Mucosa of gallbladder (tissue), 1 donor: ENCODE measurements at regions not wholly inside any gene's neighbourhood (a gene's known extent, or its start where the extent isn't known, plus 50 kb on each side); places are given as distances from the start of the nearest gene placed in this dataset.
A peak's percentile ranks its signal among the peaks of the same experiment; 100 is the strongest.
"Not testable (repeated sequence)": the region's sequence is repeated elsewhere in the genome, so short reads cannot be mapped to it uniquely, and the experiment has no call there.

Experiments used
- DNase-seq: peaks from one replicate; pipeline ENCODE4 v3.0.0-alpha.2; 2020; ENCODE audit warnings: low spot score
- donor health status: DM: no; HTN: no; CAD: no.

DNA sequence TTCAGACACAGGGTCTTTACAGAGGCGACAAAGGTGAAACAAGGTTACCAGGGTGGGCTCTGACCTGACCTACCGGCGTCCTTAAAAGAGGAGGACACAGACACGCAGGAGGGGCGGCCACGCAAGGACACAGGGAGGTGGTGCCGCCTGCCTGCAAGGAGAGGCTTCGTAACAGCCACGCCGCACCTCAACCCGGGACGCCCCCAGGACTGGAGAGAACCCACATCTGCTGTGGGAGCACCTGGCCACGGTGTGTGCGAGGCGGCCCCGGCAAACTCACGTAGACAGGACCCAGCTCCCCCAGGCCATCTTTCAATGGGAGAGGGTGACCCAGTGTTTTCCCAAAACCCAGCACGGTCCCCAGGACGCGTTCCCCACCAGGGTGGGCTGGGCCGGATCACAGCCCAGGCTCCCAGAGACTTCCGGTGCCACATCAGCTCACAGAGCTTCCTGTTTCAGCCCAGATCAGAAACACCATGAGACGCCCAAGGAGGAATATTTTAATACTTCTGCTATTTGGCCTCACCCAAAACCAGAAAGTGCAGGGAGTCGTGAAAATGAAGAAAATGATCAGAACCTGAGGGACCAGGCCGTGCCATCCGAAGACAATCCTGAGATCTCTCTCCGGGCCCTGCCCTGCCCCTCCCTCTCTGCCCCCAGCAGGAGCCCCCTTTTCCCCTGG, 5417.4 kb upstream of the TPTE start:
- DNase-seq, result not testable (repeated sequence)

- DNase-seq, result not testable (repeated sequence)
Observed at GRCh38 chr21:5104562-5104928, 5416.8 kb upstream of the TPTE start.

DNA sequence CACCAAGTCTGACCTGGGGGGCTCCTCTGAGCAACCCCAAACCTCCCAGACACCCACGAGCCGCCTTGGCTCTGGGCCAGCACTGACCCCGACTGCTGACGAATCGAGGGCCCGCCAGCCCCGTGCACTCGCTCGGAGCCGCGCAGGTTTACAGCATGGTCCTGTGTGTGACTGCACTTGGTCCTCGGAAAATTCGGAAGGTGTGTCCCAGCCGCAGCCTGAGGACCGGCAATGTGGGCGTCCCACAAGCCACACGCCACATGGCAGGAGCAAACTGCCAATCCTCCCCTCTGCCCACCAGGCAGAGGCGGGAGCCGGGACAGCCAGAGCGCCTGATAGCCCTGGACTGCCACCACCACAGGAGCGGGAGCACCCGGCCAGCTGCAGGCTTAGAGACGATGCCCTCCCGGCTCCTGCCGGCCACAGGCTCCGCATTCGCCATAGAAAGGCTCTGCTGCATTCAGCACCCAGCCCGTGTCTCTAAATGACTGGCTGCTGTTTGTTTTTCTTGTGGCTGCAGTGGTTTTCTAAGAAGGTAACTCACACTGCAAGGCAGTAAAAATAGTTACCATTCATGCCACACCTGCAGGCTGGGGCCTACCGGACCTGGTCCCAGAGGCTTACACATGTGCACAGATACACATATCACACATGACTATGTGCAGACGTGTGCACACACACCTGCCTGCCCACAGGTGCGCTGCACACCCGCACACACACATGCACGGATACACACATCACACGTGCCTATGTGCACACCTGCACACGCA, 5415.3 kb upstream of the TPTE start:
- not testable (repeated sequence) for DNase-seq

DNA sequence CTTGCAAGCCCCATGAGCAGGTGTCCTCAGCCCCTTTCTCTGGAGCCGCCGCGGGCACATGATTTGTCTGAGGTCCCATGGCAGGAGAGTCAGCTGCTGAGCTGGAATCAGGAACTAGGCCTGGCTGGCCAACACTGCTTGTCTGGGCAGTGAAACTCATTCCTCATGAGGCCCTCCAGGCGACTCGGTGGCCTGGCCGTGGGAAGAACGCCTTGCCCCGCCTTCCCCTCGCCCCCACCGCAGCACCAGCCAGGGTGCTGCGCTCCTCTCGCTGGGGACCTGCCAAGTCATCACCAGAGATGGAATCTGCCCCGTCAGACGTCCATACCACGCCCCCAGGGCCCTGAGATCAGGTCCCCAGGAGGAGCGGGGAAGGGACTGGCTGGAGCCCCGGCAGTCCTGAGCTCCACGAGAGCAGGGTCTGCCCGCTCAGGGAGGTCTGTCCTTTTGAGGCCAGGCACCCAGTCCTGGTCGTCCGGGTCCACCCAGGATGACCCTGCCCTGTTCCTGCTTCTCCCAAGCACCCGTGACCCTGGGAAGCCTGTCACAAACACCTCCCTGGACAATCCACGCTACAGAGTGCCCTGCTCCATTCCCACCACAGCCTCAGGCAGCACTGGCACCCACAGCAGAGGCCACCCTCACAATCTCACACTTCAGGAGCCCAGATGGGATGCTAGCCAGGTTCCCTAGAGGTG, 5414.5 kb upstream of the TPTE start:
- not testable (repeated sequence) for DNase-seq

- not testable (repeated sequence) for DNase-seq
Observed at GRCh38 chr21:5107637-5108036, 5413.7 kb upstream of the TPTE start.

GRCh38 chr21:5108048-5108775, 5413.2 kb upstream of the TPTE start:
- not testable (repeated sequence) for DNase-seq

DNA sequence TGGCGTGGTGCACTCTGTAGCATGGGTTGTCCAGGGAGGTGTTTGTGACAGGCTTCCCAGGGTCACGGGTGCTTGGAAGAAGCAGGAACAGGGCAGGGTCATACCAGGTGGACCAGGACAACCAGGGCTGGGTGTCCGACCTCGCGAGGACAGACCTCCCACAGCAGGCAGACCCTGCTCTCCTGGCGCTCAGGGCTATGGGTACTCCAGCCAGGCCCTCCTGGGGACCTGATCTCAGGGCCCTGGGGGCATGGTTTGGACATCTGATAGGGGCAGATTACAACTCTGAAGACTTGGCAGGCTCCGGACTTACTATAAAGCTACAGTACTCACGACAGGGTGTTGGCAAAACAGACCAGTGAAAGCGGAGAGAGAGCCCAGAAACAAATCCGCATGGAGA, 5410.2 kb upstream of the TPTE start:
- DNase-seq, result not testable (repeated sequence)

GRCh38 chr21:5113092-5113491, 5408.3 kb upstream of the TPTE start:
- DNase-seq, result not testable (repeated sequence)

DNA sequence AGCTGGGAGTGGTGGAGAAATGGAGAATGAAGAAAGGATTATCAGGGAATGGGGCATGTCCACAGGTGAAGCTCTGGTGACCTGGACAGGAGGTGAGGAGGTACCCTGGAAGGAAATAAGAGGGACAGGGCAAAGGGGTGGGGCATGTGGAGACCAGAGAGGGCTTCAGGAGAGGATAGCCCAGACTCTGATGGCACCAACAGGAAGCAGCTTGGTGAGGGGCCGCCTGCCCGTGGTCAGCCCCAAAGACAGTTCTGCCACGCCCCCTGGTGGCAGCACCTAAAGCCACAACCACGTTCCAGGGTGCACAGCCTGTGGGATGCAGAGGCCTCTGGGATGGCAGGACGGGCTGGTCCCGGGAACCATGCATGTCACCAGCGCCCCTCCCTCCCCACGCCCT, 5406.9 kb upstream of the TPTE start:
- DNase-seq, result not testable (repeated sequence)

DNA sequence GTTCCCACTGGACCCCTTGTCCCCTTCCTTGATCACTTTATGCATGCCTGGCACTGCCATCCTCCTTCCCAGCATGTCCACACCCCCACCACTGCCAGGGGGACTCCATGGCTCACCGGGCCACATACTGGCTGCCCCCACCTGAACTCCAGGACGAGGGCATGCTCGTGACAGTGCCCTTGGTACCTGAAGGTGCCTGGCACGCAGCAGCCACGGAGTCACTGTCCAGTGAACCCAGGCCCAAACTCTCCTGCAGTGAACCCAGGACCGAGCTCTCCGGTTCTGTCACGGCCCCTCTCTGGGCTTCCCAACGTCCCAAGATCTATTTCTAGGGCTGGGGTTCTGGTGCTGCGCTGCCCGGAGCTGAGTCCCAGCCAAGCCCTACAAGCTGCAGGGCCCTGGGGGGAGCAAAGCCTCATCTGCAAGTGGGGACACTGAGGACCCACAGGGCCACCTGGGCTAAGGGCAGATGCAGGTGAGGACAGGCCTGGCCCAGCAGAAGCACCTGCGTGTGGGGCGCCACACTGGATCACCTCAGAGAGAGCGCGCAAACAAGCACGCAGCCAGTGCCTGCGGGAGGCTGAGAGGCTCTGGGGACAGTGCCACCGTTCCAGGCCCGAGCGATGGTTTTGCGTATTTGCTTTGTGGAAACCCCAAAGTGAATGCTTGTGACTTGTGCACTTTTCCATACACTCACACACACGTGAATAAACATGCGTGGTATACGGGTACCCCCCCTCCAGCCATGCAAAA, 5406.3 kb upstream of the TPTE start:
- not testable (repeated sequence) for DNase-seq

GRCh38 chr21:5115646-5116343, 5405.6 kb upstream of the TPTE start:
- not testable (repeated sequence) for DNase-seq

GRCh38 chr21:5116344-5117123, 5404.8 kb upstream of the TPTE start:
- not testable (repeated sequence) for DNase-seq

DNA sequence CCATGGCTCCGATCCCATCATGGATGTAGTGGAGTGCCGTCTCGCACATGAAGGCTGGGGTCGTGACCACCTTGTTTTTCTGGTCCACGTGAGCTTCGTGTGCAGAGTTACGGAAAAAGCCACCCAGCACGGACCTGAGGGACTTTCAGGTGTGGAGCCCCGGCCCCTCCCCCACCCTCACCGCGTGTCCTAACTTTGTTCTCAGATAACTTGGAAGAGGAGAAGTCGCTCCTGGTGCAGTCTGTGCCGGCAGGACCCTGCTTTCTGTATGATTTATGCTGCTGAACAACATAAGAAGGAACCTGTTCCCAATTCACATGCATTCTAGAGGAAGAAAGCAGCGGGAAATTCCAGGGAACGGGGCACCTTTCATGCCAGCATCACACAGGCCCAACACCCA, 5404.2 kb upstream of the TPTE start:
- DNase-seq, result not testable (repeated sequence)

GRCh38 chr21:5117666-5118295, 5403.6 kb upstream of the TPTE start:
- DNase-seq, result not testable (repeated sequence)

DNA sequence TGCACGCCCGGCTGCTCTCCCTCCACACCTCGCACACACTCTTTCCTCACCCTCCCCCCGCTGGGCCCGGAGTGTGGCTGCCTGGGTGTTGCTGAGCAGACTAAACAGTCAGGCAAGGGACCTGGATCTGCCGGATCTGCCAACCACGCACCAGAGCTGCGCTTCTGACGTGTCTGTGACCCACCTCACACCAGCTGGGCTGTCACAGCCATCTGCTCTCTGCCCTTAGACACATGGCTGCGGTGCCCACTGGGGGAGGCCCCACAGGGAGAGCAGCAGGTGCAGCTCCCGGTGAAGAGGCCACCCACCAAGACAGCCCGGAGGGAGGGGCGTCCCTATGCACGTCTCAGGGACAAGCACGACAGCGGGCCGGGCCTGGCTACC, 5403.1 kb upstream of the TPTE start:
- DNase-seq, result not testable (repeated sequence)

- not testable (repeated sequence) for DNase-seq
Observed at GRCh38 chr21:5119179-5119578, 5402.2 kb upstream of the TPTE start.

DNA sequence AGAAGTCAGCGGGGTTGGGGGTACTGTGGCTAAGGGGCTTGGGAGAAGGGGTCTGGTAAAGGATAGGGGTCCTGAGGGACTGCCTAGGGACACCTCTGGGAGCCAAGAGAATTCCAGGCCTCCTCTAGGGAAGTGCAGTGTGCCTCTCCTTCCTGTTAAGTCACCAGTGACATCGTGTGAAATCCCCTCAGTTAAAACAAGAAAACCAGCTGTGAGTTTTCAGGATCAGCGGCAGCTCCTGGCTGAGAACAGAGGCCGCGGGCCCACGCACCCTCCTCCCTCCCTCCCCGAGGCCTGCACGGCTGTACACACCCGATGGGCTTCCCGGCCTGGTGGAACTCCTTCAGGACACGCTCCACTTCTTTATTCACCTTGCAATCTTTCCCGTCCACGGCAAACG, 5400.0 kb upstream of the TPTE start:
- DNase-seq, result peak; percentile 25

GRCh38 chr21:5121849-5122248, 5399.5 kb upstream of the TPTE start:
- DNase-seq, result not testable (repeated sequence)

DNA sequence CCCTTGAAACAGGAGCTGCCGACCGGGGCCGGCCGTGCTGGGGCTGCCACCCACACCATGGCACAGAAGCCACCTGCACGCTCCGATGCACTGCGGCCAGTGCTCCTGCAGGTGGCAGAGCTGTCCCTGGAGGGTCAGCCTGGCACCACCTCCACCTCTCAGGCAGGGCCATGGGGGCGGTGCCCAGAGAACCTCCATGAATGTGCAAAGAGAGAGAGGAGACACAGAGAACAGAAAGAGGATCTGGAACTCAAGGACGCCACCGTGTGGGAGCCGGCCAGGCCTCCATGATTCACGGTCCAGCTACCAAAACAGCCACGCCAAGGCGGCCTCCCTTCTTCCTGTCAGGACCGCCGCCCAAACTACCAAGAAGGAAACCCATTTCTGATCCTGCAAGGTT, 5397.7 kb upstream of the TPTE start:
- peak; percentile 82 for DNase-seq
